HepG2 (cell line): ENCODE measurements at regions not wholly inside any gene's neighbourhood (a gene's known extent, or its start where the extent isn't known, plus 50 kb on each side); places are given as distances from the start of the nearest gene placed in this dataset.

Experiments used
- ATAC-seq: fragments of 200-7000 bp; cut with Tn5 transposase; 3 replicates; pipeline ENCODE4 v1.9.1; 2020; ENCODE audit warnings: mild to moderate bottlenecking, moderate library complexity
- BruUV-seq: library from RNA; stranded (reverse); fragments of 400-500 nt; replicated peaks from 2 replicates; lab custom pipeline; 2021; lab: Mats Ljungman, UMichigan
- CTCF ChIA-PET: fragments of 300-600 bp; formaldehyde crosslinking; extraction: SDS; loops from one replicate; lab custom pipeline; 2021; ENCODE audit warnings: low total read pairs, inconsistent platforms, low intra/inter-chr PET ratio; lab: Yijun Ruan, JAX
- POLR2A ChIA-PET: fragments of 350-600 bp; sonication (Branson Sonifier 250); formaldehyde crosslinking; loops from one replicate; lab custom pipeline; 2020; ENCODE audit warnings: antibody characterized with exemption, inconsistent platforms; lab: Yijun Ruan, JAX
- DNase-seq: peaks from one replicate; pipeline ENCODE4 v3.0.0-alpha.2; 2015; ENCODE audit warnings: low spot score
- FAIRE-seq: peaks from 3 replicates; lab custom pipeline; 2011; peaks lifted over from hg19 to GRCh38; lab: Jason Lieb, UNC
- H2AFZ ChIP-seq: one replicate; pipeline ENCODE4 v1.6.1; 2011; ENCODE audit warnings: low read length, inconsistent platforms
- H3K27ac ChIP-seq: fragments of 300-600 bp; 3 replicates; pipeline ENCODE4 v1.8.0; 2011; ENCODE audit warnings: mixed run types, mild to moderate bottlenecking, mixed read lengths, low read length, inconsistent platforms; ENCODE audit not compliant: insufficient read depth; ENCODE audit errors: extremely low read length
- H3K27me3 ChIP-seq, 2 experiments: fragments of 200-600 bp in 1 of 2; 2 replicates in 1 of 2; 3 replicates in 1 of 2; pipeline versions ENCODE4 v1.6.0 to v1.8.0; 2011; ENCODE audit warnings: low read length in 2 of 2, mild to moderate bottlenecking in 2 of 2, moderate library complexity in 2 of 2, inconsistent platforms in 1 of 2; ENCODE audit not compliant: insufficient read depth in 2 of 2, control insufficient read depth in 1 of 2
- H3K36me3 ChIP-seq, 2 experiments: fragments of 200-600 bp in 1 of 2; replicated peaks in 1 of 2; 2 replicates in 1 of 2; 3 replicates in 1 of 2; pipeline versions ENCODE4 v1.5.1 to v1.8.0; 2011; ENCODE audit warnings: low read length in 2 of 2, inconsistent platforms in 1 of 2; ENCODE audit not compliant: insufficient read depth in 2 of 2, control insufficient read depth in 1 of 2
- H3K4me1 ChIP-seq: 2 replicates; pipeline ENCODE4 v1.5.1; 2012; ENCODE audit warnings: low read length, inconsistent platforms; ENCODE audit not compliant: insufficient read depth
- H3K4me2 ChIP-seq: 2 replicates; pipeline ENCODE4 v1.6.0; 2011; ENCODE audit warnings: low read depth, low read length, inconsistent platforms
- H3K4me3 ChIP-seq, 3 experiments: fragments of 200-600 bp in 1 of 3; sonication (generic), shearing (Covaris generic) in 1 of 3; replicated peaks in 1 of 3; 2 replicates each; pipeline ENCODE4 v1.5.1; 2011 to 2016; ENCODE audit warnings: low read length in 3 of 3, inconsistent platforms in 2 of 3, low read depth in 2 of 3, mild to moderate bottlenecking in 2 of 3, control low read depth in 1 of 3, mixed read lengths in 1 of 3; ENCODE audit not compliant: insufficient read depth in 1 of 3
- H3K79me2 ChIP-seq: one replicate; pipeline ENCODE4 v1.6.1; 2011; ENCODE audit warnings: low read length, inconsistent platforms; ENCODE audit not compliant: insufficient read depth
- H3K9ac ChIP-seq: 2 replicates; pipeline ENCODE4 v1.6.0; 2011; ENCODE audit warnings: mild to moderate bottlenecking, low read depth, low read length, inconsistent platforms; ENCODE audit not compliant: insufficient read depth
- H3K9me3 ChIP-seq: 2 replicates; pipeline ENCODE4 v1.5.1; 2012; ENCODE audit warnings: mild to moderate bottlenecking, low read length
- H4K20me1 ChIP-seq: 2 replicates; pipeline ENCODE4 v1.6.0; 2011; ENCODE audit warnings: inconsistent platforms, mild to moderate bottlenecking, low read length, moderate library complexity; ENCODE audit not compliant: insufficient read depth
- ATF7-NPFF ChIP-seq: sonication (generic); formaldehyde crosslinking; IDR thresholded peaks from 2 replicates; pipeline ENCODE4 v1.8.1; 2023; ENCODE audit warnings: mild to moderate bottlenecking, low read depth, missing genetic modification reagents, moderate library complexity
- CC2D1A ChIP-seq: sonication (generic); formaldehyde crosslinking; IDR thresholded peaks from 2 replicates; pipeline ENCODE4 v1.8.1; 2023; ENCODE audit warnings: mild to moderate bottlenecking, missing genetic modification reagents
- ELF4 ChIP-seq: sonication (generic); formaldehyde crosslinking; IDR thresholded peaks from 2 replicates; pipeline ENCODE4 v1.5.0; 2020; ENCODE audit warnings: missing genetic modification reagents, mild to moderate bottlenecking, moderate library complexity, borderline replicate concordance
- HNRNPLL ChIP-seq: fragments of 200-400 bp; formaldehyde crosslinking; IDR thresholded peaks from 2 replicates; pipeline ENCODE4 v1.6.1; 2017; ENCODE audit warnings: mild to moderate bottlenecking, low read depth, low read length; ENCODE audit not compliant: poor library complexity, severe bottlenecking
- KLF15 ChIP-seq: sonication (generic); formaldehyde crosslinking; IDR thresholded peaks from 2 replicates; pipeline ENCODE4 v1.8.1; 2023; ENCODE audit warnings: borderline replicate concordance, mild to moderate bottlenecking, inconsistent platforms, missing genetic modification reagents, mixed read lengths
- MAFF ChIP-seq: IDR thresholded peaks from 2 replicates; pipeline ENCODE4 v1.6.1; 2011; ENCODE audit warnings: low read depth, low read length, improper control_type of control experiment
- MEIS1 ChIP-seq: sonication (generic); formaldehyde crosslinking; IDR thresholded peaks from 2 replicates; pipeline ENCODE4 v1.9.0; 2021; ENCODE audit warnings: mild to moderate bottlenecking, missing genetic modification reagents, moderate library complexity, borderline replicate concordance
- SAFB2 ChIP-seq: sonication (generic); formaldehyde crosslinking; IDR thresholded peaks from 2 replicates; pipeline ENCODE4 v1.5.1; 2020; ENCODE audit warnings: missing genetic modification reagents, low read depth, mild to moderate bottlenecking, borderline replicate concordance
- SOX5 ChIP-seq: IDR thresholded peaks from 2 replicates; pipeline ENCODE4 v1.6.1; 2016; ENCODE audit warnings: borderline replicate concordance
- TCF12 ChIP-seq, 2 experiments: fragments of 450-650 bp in 1 of 2; sonication (generic) in 1 of 2; formaldehyde crosslinking in 1 of 2; IDR thresholded peaks; 2 replicates each; pipeline versions ENCODE4 v1.6.1 to v1.8.0; 2017 to 2022; ENCODE audit warnings: antibody characterized with exemption in 1 of 2, mild to moderate bottlenecking in 1 of 2, missing genetic modification reagents in 1 of 2, moderate library complexity in 1 of 2
- TRIM22 ChIP-seq: fragments of 450-650 bp; IDR thresholded peaks from 2 replicates; pipeline ENCODE4 v1.6.1; 2017
- ZFP41 ChIP-seq: sonication (generic); formaldehyde crosslinking; IDR thresholded peaks from 2 replicates; pipeline ENCODE4 v1.4.0; 2020; ENCODE audit warnings: mild to moderate bottlenecking, missing genetic modification reagents, borderline replicate concordance
- ZNF253 ChIP-seq: sonication (generic); formaldehyde crosslinking; IDR thresholded peaks from 2 replicates; pipeline ENCODE4 v1.8.0; 2022; ENCODE audit warnings: mild to moderate bottlenecking, missing genetic modification reagents, borderline replicate concordance
- ZNF496 ChIP-seq: sonication (generic); formaldehyde crosslinking; IDR thresholded peaks from 2 replicates; pipeline ENCODE4 v1.8.1; 2023; ENCODE audit warnings: mild to moderate bottlenecking, moderate library complexity, missing genetic modification reagents; ENCODE audit not compliant: insufficient replicate concordance
- ZNF580 ChIP-seq: IDR thresholded peaks from 2 replicates; pipeline ENCODE4 v1.6.1; 2016; ENCODE audit warnings: low read depth, borderline replicate concordance
- ZNF780A ChIP-seq: sonication (generic); formaldehyde crosslinking; IDR thresholded peaks from 2 replicates; pipeline ENCODE4 v1.8.0; 2022; ENCODE audit warnings: mild to moderate bottlenecking, missing genetic modification reagents, moderate library complexity
- WGBS: methylation state at CpG from one replicate; pipeline ENCODE4 v1.1.6; 2017; ENCODE audit warnings: low lambda C conversion rate; 5-methylcytosine and 5-hydroxymethylcytosine counted together
- in situ Hi-C: cut with HindIII; loops from 2 replicates; pipeline ENCODE4 v1.10.0; 2017; ENCODE audit warnings: low pct_unique_long_range_greater_than_20kb; ENCODE audit not compliant: extremely low pct_ligation_motif_present
- intact Hi-C: fragments of 100-400 bp; cut with micrococcal nuclease; formaldehyde crosslinking; loops from one replicate; pipeline ENCODE4 v1.10.0; 2022; ENCODE audit not compliant: unreplicated experiment
- TF ChIP-seq, protein P1 (sequence below): sonication (generic); formaldehyde crosslinking; IDR thresholded peaks from 2 replicates; pipeline ENCODE4 v1.4.0; 2020; ENCODE audit warnings: missing genetic modification reagents

- Histone ChIP-seq H3K4me3 (no peak overlapping the region), H4K20me1 (no peaks in the 10 kb centered on the region), H2AFZ (no peak overlapping the region), H3K79me2 (no peaks in the 10 kb centered on the region), H3K27me3 (no peaks in the 10 kb centered on the region), H3K9me3 (no peaks in the 10 kb centered on the region), H3K9ac (no peak overlapping the region), H3K4me1 (no peaks in the 10 kb centered on the region), H3K36me3 (no peaks in the 10 kb centered on the region), H3K4me2 (no peak overlapping the region), H3K27ac (no peak overlapping the region)
- FAIRE-seq (no peak), ATAC-seq (no peak), DNase-seq (no peak)
- whole genome bisulfite sequencing = 1% methylated on average over 3 of the region's 3 CpGs
- POLR2A ChIA-PET = no interaction called here
- in situ Hi-C loops (no loop called here), intact Hi-C loops (no loop called here)
- BruUV-seq = no TSS peak
- CTCF ChIA-PET = no interaction called here
- TF ChIP-seq, protein P1, sequence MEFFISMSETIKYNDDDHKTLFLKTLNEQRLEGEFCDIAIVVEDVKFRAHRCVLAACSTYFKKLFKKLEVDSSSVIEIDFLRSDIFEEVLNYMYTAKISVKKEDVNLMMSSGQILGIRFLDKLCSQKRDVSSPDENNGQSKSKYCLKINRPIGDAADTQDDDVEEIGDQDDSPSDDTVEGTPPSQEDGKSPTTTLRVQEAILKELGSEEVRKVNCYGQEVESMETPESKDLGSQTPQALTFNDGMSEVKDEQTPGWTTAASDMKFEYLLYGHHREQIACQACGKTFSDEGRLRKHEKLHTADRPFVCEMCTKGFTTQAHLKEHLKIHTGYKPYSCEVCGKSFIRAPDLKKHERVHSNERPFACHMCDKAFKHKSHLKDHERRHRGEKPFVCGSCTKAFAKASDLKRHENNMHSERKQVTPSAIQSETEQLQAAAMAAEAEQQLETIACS (CRISPR knock-in tag) = no peak
- TF ChIP-seq ZNF253 (CRISPR knock-in tag) = no peak
- no peak for TF ChIP-seq ZNF780A (CRISPR knock-in tag)
- TF ChIP-seq SAFB2 (CRISPR knock-in tag) = no peak
- TF ChIP-seq KLF15 = no peak
- no peak for TF ChIP-seq ZNF580 (CRISPR knock-in tag)
- TF ChIP-seq MAFF = no peak
- TF ChIP-seq MEIS1 = no peak
Observed at GRCh38 chr16:49216593-49216992, 65.0 kb downstream of the CBLN1 start.

GRCh38 chr16:49213594-49213993 lies 68.0 kb downstream of the CBLN1 start:
- Histone ChIP-seq H3K4me3 (no peak overlapping the region), H3K27ac (no peak overlapping the region), H3K79me2 (no peaks in the 10 kb centered on the region), H3K27me3 (no peaks in the 10 kb centered on the region), H3K36me3 (no peaks in the 10 kb centered on the region), H3K4me1 (no peaks in the 10 kb centered on the region), H2AFZ (no peak overlapping the region), H3K9me3 (no peaks in the 10 kb centered on the region), H4K20me1 (no peaks in the 10 kb centered on the region), H3K4me2 (no peak overlapping the region), H3K9ac (no peak overlapping the region)
- 3% methylated on average over 5 of the region's 5 CpGs for WGBS
- BruUV-seq = no TSS peak
- ATAC-seq = no peak
- ChIA-PET POLR2A (no interaction called here), CTCF (no interaction called here)
- intact Hi-C loops = no loop called here
- no peak for FAIRE-seq
- in situ Hi-C loops = no loop called here
- no peak for DNase-seq
- TF ChIP-seq ATF7-NPFF (CRISPR knock-in tag) = no peak
- no peak for TF ChIP-seq HNRNPLL
- TF ChIP-seq CC2D1A (CRISPR knock-in tag) = no peak
- no peak for TF ChIP-seq SOX5 (CRISPR knock-in tag)
- no peak for TF ChIP-seq ZFP41
- no peak for TF ChIP-seq ELF4 (CRISPR knock-in tag)
- no peak for TF ChIP-seq TRIM22
- TF ChIP-seq ZNF496 (CRISPR knock-in tag) = no peak
- no peak for TF ChIP-seq TCF12 (IDR thresholded peaks at IDR 0.05)
- TF ChIP-seq TCF12 (CRISPR knock-in tag; IDR thresholded peaks at IDR 0.05) = no peak
